ENCODE measurements at regions not wholly inside any gene's neighbourhood (a gene's known extent, or its start where the extent isn't known, plus 50 kb on each side); places are given as distances from the start of the nearest gene placed in this dataset.

DNA sequence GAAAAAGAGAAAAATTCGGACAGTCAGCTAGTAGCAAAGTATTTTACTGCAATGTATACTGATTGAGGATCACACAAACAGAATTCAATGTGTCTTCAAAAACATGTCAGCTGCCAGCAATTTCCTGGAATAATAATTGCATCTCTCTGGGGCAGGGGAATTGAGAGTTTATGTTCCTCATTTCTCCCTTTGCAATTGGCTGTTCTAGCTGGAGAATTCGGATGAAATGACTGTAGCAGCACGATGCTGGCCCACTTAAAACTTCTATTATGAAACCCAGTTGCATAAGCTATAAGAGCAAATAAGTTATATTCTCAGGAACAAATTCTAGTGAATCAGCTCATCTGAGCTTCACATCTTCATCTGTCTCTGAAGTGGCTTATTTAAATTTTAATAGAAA, 99.9 kb upstream of the CPEB2 start:
- DNase-seq, result no peak

DNA sequence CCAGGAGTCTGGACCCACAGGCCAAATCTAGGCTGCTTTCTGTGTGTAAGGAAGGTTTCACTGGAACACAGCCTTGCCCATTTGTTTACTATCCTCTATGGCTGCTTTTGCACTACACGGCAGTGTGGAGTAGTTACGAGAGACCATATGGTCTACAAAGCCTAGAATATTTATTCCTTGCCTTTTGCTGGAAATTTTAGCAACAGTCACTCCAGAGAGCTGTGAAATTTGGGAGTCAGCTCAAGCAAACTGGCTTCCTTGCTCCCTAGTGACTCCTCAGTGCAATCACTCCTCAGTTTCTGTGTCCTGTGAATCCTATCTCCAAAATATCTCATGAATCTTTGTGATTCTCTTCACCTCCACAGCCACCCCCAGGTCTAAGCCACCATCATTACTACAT, 99.0 kb upstream of the CPEB2 start:
- DNase-seq, result no peak

DNA sequence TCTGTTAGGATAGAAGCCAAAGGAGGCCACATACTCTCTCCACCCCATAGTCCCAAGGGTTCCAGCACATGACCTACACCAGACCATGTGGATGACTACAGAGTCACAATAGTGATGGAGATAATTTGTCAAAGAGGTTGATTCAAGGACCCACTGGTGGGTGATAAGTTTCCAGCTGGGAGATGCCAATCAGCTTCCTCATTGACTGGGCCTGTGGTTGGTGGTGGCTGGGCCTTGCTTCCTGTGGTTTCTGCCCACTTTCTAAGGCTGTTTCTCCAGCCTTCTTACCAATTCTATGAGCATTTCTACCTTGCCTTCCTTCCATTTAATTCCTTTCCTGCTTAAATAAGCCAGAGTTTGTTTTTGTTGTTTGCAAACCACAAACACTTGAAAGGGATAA, 95.5 kb upstream of the CPEB2 start:
- no peak for DNase-seq

DNA sequence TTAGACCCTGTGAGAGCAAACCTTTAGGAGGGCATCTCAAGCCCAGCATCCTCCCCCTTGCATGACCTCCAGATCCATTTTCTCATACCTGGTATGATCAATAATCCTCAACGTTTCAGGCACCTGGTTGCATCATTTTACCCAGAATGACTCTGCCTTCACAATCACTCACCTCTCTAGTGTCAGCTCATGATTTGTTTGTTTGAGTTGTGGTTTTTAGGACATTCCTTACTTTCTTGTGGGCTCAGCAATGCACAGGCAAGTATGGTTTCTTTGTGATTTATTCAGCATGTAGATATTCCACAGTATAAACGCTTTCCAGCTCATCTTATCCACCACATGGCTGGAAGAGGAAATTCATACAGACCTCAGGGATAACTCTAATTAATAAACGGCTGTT, 93.6 kb upstream of the CPEB2 start:
- no peak for DNase-seq

DNA sequence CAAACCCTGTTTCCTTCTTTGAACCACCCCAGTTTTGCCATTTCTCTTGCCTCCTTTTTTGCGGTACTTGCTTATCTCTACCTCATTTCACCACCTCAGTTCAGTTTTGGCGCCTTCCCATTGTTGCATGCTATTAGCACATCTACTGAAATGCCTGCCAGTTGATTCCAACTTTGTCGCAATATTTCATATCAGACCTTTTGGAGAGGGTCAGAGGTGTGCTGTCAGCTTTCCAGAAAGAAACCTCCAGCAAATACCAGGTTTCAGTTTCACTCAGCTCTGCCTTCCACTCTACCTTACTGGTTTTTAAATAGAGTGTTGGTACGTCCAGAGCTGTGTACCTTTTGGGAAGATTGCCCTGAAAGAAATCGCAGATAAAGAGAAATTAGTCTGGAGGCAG, 91.9 kb upstream of the CPEB2 start:
- no peak for DNase-seq

DNA sequence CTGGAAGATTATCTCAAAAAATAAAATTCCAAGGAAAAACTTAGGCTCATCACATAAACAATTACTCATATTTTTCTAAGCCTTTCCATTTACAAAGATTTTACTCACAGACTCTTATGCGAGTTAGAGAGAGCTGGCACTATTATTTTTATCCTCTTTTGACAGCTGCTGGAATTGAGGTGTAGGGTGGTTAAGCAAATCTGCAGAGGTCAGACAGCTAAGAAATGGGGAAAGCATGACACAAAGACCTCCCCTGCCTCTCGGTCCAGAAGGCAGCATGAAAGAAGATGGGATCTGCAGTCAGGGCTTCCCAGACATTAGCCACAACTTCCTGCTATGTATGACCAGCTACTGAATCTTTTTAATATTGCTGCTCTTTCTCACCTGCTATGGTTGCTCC, 89.9 kb upstream of the CPEB2 start:
- no peak for DNase-seq

DNA sequence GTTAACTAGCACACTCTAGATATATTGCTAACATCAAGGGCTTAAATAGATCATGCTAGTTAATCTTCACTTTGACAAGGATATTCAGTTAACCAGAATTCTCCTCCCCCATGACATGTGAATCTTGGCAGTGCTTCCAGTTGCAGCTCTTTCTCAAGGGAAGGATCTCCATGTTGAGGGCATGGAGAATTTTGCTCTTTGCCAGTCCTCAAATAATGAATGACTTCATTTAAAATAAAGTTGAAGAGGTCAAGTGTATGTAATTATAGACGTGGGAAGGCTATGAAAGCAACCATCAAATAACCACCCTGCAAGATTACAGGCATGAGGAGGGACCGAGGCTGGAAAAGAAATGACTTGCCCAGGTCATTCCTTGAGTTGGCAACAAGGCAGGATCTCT, 87.3 kb upstream of the CPEB2 start:
- no peak for DNase-seq

DNA sequence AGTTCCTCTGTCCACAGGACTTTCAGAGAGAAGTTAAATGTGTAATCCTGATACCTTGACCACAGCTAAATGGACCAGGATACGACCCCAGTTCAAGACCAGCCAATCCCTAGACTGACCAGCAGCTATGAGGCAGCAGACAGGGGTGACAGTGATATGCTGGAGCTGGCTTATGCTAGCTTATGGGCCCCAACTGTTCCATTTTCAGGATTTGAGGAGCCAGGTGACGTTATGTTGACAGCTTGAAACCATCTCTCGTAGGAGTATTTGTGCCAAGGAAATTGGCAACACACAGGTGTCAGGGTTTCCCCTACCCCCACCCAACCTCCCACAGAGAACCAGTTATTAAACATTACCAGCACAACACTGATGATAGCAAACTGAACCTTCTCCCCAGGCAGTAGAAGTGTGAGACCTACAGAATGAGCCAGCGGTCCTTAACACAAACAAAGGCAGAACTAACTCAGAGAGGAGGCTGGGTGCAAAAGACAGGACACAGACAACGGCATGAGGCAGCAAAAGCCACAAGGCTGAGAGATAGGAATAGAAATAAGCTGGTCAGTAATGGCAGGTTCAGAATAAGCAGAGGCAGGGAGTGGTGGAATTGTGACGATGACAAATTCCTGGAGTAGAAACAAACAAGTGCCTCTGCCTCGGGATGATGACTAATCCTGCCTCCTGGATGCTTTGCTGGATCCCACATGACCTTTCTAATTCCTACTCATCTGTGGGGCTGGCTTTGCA, 85.6 kb upstream of the CPEB2 start:
- no peak for DNase-seq

DNA sequence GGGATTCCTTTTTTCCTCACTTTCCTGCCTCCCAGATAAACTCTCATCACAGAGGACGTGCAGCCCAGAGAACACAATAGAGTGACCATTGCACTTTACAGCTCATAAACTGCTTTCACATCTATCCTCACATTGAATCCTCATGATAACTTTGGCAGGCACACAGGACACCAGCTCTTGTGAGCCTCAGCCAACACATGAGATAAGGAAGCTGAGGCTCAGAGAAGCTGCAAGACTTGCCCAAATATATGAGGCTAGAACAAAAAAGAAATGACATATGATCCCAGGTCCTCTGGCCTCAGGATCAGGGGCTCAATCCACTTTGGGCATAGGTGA, 85.0 kb upstream of the CPEB2 start:
- DNase-seq, result no peak

DNA sequence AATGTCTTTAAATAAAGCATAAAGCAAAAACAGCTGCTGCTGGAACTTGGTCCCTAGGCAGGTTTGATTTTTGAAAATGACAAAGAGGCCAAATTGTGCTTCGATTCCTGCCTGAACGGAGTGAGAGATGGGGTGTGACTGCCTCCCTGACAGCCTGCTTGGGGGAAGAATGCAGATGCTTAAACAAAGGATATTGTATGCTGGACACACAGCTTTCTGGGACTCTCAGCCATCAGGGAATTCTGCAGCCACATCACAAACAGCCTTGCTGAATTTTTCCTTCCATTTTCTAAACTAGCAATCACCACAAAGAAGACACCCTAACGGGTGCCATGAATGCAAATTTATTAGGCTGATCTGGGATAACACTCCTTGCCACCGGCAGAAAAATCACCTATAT, 83.9 kb upstream of the CPEB2 start:
- DNase-seq, result no peak

DNA sequence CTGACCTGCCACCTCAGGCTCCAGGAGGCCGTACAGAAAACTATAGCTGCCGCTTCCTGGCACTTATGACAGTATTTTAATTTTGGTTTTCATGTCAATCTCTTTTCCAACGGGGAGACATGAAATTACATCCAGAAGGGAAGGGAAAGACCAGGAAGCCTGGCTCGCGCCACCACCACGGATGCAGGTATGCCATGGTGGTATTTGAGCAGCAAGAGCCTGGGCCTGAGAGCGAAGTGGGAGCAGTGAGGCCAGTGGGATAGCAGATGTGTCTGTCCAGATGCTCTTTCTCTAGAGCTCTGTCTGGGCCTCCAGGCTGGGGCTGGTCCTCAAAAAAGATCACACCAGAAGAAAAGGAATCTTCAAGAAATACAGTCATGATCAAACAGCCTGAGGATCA, 82.5 kb upstream of the CPEB2 start:
- no peak for DNase-seq

DNA sequence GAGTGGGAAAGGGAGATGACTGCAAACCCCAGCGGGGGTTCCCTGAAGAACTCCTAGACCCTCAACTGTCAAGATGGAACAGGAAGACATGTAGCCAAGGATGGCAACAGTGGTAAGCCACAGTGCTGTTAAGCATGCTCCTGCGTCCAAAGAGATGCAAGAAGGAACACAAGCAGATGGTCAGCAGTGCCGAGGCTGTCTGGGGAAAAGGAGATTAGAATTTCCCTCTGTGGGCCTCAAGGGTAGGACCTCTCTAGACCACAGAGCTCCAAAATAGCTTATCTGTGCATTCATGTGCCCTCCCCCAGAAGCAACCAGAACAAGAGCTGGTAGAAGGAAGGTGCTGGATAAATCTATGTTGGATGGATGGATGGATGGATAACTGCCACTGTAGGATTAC, 82.0 kb upstream of the CPEB2 start:
- no peak for DNase-seq

DNA sequence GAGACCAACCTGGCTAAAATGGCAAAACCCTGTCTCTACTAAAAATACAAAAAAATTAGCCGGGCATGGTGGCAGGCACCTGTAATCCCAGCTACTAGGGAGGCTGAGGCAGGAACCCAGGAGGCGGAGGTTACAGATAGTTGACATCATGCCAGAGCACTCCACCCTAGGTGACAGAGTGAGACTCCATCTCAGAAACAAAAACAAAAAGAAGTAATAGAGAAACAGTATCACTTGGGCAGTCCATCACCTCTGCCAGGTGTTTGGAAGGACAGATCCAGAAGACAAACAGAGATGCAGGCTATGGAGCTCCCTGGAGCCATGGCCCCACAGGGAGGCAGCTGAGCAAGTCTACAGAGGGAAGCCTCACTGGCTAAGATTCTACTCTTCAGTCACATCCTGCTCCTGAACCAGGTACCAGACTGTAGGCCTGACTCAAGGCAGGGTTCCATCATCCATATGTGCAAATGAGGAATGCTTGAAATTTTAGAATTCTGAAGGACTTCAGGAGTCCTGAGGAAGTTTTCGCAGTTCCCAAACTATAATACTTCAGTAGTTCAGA, 81.4 kb upstream of the CPEB2 start:
- peak in 1 of 5 donors; percentile 18 for DNase-seq

DNA sequence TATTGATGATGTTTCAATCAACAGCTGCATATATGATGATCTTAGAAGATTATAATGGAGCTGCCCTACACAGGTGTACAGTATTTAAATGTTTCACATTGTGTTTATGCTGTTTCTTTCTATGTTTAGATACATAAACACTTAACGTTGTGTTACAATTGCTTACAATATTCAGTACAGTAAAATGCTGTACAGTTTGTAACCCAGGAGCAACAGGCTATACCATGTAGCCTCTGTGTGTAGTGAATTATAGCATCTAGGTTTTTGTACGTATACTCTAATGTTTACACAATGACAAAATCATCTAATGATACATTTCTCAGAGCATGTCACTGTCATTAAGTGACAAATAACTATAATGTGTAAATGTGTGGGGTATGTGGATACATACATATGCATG, 80.5 kb upstream of the CPEB2 start:
- peak in 1 of 5 donors; percentile 39 for DNase-seq

DNA sequence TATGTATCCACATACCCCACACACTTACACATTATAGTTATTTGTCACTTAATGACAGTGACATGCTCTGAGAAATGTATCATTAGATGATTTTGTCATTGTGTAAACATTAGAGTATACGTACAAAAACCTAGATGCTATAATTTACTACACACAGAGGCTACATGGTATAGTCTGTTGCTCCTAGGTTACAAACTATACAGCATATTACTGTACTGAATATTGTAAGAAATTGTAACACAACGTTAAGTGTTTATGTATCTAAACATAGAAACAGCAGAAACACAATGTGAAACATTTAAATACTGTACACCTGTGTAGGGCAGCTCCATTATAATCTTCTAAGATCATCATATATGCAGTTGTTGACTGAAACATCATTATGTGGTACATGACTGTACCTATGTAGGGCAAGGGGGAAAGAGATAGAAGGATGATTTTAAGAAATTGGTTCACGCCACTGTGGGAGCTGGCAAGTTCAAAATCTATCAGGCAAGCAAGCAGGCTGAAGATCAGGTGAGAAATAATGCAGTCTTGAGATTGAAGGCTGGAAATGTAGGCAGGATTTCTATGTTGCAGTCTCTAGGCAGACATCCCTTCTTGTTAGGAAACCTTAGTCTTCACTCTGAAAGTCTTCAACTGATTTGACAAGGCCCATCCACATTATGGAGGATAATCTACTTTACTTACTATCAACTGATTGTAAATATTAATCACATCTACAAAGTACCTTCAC, 78.0 kb upstream of the CPEB2 start:
- DNase-seq, result peak in 1 of 5 donors; percentile 38

DNA sequence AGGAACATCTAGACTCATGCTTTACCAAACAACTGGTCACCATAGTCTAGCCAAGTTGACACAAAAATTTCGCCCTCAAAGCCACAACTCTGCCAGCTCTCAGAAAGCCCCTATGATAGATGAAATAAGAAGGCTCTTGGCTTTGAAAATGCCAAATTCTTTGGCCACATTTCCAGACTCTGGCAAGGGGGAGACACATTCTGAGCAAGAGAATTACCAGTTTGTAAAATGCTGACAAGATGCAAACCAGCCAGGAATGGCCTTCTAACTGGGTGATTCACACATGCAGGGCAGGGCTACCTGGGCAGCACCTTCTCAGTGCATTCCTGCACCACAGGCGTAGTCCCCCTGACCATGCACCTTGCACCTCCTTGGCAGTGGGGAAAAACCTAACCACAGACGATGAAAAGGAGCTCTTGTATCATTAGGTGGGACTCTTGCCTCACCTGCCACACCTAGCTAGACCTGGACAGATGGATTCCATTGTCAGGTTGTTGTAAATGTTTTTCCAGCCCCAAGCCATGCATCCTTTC, 77.4 kb upstream of the CPEB2 start:
- DNase-seq, result no peak

DNA sequence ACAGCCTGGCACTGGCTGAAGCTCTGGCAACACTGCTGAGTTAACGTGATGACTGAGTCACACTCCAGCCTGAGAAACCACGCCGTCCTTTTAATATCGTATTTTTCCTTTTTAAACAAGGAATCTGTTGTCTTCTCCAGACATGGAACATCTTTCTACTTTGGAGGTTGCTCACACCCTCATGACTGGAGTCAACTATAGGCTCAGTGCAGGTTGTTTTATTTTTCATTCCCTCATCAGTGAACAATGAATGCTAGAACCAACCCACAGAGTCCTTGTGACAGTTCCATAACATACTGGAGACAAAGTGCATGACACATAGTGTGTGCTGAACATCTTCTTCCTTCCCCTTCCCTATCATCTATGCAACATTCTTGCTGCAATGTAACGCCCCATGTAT, 76.8 kb upstream of the CPEB2 start:
- DNase-seq, result no peak

DNA sequence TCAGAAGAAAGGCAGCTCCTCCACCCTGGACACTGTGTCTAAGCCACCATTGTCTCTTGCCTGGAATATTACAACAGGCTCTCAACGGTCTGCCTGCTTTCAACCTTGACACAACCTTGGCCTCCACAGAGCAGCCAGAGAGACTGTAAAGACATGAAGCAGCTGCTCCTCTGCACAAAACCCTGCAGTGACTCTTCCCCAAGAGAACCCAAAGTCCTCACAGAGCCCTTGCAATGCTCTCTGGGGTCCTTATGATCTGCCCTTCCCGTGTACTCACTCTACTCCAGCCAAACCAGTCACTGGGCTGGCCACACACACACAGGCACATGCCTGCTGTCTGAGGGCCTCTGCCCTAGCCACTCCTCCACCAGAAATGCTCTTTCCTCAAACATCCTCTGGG, 75.9 kb upstream of the CPEB2 start:
- no peak for DNase-seq

DNA sequence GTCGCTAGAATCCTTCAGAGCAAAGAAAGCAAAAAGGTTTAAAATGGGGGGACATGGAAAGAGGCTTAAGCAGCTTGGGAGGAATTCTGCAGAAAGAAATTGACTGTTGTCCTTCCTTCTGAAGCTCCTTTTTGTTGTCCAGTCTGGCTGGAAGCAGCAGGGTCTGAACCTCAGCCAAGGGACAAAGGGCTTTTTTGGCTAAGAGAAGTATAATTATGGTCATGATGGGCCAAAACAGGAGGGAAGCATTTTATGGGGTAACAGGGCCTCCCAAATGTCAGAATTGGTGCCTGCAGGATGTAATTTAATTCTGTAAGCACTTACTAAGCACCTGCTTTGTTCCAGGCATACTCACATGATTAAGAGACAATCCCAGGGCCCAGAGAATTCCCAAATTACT, 74.2 kb upstream of the CPEB2 start:
- DNase-seq, result no peak

DNA sequence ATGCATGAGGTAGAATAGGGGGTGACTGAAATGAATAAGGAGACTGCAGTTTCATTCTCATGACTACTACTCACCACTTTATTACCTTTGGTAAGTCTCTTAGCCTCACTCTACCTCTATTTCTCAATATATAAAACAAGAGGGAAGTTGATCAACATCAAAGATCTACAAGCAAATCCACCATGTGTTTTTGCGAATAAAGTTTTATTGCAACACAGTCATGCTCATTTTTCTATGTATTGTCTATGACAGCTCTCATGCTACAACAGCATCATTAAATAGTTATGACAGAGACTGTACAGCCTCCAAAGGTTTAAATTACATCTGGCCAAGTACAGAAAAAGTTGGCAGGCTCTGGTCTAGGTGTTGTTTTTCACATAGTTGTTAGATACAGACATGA, 72.6 kb upstream of the CPEB2 start:
- no peak for DNase-seq

DNA sequence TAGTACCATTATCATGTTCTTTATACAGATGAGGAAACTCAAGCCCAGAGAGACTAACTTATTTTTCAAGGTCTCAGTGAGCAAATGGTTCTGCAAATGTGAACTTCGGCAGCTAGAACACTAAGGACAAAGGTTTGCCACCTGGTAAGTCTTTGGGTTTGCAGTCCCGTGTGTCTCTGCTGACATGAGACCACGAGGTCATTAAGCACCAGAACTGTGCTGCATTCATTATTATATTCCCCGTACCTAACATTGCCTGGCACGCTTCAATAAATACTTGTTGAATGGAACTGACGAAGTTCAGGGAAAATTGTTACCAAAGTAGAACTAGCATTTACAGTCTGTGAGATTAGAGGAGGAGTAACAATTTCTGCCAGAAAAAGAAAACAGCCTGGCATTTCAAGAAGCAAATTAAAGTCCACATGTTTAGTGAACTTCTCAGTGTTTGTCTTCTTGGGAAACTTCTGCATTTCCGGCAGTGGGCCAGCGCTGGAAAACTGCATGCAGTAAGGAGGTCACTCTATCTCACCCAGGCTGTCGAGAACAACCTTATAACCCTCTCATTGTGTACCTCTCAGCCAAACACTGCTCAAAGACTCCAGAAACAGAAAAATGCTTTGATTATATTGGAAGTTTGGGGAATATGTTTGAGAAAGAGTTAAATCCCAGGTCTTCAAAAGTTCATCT, 67.4 kb upstream of the CPEB2 start:
- no peak for DNase-seq

DNA sequence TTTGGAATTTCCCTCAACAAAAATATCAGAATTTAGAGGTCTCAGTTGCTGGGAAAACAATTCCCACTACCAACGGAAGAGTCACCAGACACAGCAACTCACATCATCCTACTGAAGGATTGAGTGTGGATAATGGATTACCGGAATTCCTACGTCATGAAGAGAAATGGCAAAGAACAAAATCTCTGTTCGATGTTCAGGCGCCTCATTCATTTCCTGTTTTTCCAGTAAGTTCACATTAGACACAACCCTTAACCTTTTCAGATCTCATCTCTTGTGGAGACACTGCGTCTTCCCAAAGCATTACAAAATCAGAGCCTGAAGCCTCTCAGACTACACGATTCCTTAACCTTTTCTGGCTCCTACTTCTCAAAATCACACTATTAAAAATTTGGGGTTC, 58.5 kb upstream of the CPEB2 start:
- DNase-seq, result no peak

DNA sequence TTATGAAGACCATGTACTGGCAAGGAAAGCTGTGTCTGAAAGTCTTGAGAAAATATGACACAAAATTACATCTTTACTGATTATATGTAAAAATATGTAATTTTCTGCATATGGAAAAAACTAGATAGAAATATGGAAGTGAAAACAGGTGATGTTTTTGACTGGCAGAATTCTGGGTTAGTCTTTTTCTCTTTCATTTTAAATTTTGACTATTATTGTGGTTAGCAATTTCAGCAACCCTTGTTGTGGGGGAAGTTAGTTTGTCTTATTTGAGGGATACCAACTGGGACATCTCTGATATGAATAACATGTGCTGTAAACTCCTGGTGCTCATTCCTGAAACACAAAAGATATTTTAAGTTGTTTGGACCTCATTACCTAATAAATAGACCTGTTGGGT, 49.9 kb upstream of the CPEB2 start:
- no peak for DNase-seq
